GM18858 (cell line): ENCODE measurements at regions not wholly inside any gene's neighbourhood (a gene's known extent, or its start where the extent isn't known, plus 50 kb on each side); places are given as distances from the start of the nearest gene placed in this dataset.

Experiments
- ATAC-seq: cut with Tn5 transposase; IDR thresholded peaks from one replicate; pipeline ENCODE4 v1.9.1; 2021; ENCODE audit not compliant: unreplicated experiment

GRCh38 chr16:80489173-80489572, 51.6 kb upstream of the DYNLRB2 start:
- no peak for ATAC-seq

DNA sequence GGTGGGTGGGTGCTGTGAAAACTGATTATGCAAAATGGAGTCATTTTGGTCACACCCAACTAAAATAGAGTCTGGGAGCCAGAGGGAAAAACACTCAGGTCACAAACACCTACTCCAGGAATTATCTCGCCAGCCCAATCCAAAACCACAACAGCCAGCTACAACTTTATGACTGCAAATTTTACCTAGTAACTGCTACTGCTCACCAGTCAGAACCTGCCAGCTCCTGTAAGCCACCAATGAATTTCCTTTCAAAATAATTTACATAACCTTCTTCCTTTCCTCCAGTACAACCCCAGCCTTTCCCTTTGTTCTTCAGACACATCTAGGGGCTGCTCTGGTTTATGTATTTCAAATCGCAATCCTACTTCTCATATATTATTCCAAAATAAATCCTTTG, 52.6 kb upstream of the DYNLRB2 start:
- no peak for ATAC-seq

GRCh38 chr16:80480664-80481063, 60.1 kb upstream of the DYNLRB2 start:
- peak; percentile 79 for ATAC-seq

DNA sequence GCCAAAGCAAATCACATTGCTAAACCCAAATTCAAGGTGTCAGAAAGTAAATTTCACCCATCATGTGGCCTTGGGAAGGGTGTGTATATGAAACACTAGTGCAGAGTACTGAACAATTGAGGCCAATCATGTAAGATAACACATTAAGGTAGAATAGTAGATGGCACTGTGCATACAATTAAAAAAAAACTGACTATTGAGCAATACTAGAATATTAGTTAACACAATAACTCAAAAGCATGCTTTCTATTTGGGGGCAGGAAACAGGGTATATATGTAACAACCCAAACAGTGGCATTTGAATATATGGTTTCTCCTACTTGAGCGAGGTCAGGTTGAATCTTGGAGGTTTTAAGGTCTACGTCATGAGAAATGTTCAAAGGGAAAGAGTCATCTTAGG, 63.0 kb upstream of the DYNLRB2 start:
- no peak for ATAC-seq

DNA sequence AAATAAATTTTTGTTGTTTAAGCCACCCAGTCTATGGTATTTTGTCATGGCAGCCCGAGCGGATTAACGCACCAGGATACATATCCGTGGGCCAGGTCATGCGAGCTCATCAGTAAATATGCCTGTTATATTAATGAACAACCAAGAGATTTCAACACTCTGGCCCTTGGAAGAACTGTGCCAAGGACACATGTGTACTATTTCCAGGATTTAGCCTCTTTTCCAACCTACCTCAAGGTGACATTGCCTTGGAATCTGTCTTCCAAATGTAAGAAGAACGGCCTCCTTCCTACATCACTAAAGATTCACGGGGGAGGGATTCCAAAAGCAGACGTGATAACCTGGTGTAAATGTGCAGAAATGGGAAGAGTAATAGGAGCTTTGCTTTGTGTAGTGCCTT, 72.8 kb upstream of the DYNLRB2 start:
- ATAC-seq: no peak

DNA sequence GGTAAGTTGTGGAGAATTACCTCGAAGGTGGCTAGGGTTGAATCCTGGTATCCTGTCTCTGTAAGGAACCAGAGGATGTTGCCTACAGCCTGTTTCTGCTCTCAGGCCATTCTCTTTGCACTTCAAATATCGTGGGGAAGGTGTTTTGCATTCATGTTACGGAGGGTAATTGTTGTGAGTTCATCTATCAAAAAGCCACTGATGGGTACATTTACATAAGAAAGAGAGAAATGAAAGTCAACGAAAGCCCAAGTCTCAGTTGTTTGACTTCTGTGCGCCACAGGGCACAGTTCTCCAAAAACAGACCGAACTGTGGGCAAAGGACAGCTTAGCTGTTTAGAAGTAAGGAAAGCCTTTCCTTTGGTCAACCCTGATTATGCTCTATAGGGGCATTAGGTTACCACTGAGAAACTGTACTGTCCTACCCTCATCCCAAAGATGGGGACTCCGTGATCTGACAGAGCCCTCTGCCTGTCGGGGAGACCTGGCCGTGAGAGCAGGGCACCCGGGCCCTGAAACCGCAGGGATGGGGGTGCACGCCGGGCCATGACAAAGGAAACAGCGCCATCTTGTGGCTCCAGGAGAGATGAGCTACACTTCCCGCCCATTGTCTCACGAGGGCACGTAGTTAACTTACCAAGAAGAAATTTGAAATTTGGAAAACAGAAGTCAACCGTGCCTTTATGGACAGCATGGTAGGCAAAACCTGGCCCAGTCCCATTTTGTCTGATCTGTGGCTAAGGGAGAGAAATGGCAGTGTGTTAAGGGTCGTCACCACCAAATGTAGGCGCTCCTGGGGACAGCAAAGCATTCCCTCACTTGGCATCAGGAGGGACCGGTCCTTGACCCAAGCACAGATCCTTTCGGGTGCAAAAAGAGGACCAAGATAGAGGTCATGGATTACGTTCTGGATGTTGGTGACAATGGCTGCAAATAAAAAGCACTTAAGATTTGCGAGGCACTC, 74.5 kb upstream of the DYNLRB2 start:
- ATAC-seq: no peak

GRCh38 chr16:80463751-80464495, 76.9 kb upstream of the DYNLRB2 start:
- ATAC-seq: no peak

DNA sequence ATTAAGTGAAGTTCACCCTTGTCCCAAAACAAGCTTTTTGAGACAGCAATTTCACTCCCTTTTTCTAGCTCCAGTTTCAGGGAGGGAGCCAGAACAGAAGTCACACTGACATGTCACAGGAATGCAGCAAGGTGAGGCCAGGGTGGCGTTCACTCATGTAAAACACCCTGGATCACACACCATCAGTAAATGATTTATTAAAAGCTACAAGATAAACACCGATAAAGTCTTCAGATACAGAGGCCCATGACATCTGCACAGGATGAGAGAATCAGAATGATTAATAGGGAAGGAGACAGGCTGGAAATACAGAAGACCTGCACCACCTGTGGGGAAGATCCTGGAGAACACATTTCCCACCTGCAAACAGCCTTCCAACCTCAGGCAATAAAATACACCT, 77.5 kb upstream of the DYNLRB2 start:
- ATAC-seq: no peak

DNA sequence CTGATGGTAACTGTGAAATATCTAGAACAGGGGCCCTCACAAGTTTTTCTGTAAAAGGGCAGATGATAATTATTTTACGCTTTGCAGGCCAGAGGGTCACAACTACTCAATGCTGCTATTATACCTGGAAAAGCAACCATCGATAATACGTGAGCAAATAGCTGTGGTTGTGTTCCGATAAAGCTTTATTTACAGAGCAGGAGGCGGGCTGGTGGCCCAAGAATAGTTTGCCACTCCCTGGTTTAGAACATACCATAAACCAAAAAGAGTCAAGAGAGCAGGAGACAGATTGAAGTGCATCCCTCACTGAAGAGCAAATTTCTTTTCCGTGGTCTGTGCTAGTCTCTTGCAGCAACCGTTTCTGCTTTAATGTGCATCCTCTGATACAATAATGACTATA, 77.9 kb upstream of the DYNLRB2 start:
- no peak for ATAC-seq

DNA sequence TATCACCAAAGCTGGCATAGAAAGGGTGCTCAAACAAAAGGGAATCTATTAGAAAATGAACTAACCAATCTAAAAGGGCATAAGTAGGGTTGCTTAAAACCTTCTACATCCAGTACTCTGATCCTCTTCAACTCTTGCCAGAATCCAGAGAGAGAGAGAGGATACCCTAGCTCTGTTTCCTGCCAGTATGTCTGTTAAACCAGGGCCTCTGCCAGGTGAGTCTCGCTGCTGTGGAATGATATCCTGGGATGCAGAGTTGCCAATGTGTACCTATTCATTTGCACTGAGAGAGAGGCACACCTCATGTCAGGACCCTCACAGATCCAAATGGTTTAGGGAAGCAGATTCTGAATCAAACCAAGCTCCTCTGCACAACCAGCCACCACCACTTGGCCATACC, 79.8 kb upstream of the DYNLRB2 start:
- no peak for ATAC-seq

DNA sequence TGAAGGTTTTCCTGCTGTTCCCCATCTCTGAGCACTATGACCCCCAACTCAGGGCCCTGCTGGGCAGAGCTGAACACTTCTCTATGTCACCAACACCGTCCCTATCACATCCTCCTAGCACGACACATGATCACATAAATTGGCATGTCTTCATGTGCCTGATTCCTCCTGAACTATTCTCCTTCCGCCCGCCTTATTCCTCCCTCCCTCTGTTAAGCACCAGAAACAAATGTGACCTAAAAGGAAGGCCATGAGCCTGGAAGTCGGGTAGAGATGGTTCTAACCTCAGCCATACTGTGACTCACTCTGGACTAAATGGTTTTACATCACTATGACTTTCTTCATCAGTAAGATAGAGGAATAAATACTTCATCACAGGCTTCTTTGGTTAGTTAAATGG, 80.8 kb upstream of the DYNLRB2 start:
- no peak for ATAC-seq

DNA sequence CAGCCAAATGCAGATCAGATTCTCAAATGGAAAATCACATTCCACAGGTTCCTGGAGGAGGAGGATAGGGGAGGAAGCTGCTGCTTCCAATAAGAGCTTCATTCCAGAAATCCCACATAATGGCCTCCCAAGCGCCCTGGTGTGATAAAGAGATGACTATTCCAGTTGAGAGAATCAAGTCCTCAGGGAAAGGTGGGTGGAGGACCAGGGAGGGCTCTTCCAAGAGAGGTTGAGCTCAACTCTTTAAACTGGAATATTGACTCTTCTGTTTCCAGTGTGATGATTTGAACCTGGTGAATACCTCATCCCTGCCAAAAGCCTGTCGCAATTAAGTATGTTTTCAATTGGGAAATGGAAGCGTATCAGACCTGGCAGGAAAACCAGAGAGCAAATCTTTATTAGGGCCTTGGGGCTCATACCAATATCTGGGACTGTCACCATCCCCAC, 81.4 kb upstream of the DYNLRB2 start:
- ATAC-seq: no peak

DNA sequence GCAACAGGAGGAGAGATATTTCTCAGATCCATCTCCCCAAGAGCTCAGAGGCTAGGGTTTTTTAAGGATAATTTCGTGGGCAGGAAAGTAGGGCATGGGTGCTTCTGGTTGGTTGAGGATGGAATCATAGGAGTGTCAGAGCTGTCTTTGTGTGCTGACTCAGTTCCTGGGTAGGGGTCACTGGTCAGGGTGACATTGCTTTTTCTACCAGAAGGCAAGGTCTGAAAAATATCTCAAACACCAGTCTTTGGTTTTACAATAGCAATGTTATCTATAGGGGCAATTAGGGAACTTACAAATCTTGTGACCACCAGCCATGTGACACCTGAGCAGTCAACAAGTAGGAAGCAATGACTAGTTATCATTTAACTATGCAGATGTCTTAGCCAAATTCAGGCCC, 82.9 kb upstream of the DYNLRB2 start:
- no peak for ATAC-seq

GRCh38 chr16:80454802-80455201, 86.0 kb upstream of the DYNLRB2 start:
- no peak for ATAC-seq

- ATAC-seq: no peak
Observed at GRCh38 chr16:80449392-80449791, 91.4 kb upstream of the DYNLRB2 start.

- ATAC-seq: no peak
Observed at GRCh38 chr16:80447241-80447640, 93.6 kb upstream of the DYNLRB2 start.

- no peak for ATAC-seq
Observed at GRCh38 chr16:80442779-80443178, 98.0 kb upstream of the DYNLRB2 start.

DNA sequence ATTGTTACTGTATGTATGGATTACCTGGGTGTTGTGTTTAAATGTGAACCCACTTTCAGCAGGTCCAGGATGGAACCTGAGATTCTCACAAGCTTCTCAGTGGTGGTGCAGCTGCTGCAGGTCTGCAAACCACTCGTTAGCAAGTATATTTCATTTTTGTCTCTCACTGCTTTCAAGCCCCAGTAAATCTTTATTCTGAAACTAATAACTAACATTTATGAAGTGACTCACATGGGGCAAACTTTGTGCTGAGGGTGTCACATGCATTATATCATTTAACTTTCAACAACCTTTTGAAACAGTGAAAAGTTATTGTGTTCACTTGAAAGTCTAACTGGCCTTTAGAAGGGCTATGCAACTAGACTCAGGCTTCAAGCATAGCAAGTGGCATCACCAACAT, 98.9 kb upstream of the DYNLRB2 start:
- ATAC-seq: no peak

- no peak for ATAC-seq
Observed at GRCh38 chr16:80440667-80441066, 100.1 kb upstream of the DYNLRB2 start.

DNA sequence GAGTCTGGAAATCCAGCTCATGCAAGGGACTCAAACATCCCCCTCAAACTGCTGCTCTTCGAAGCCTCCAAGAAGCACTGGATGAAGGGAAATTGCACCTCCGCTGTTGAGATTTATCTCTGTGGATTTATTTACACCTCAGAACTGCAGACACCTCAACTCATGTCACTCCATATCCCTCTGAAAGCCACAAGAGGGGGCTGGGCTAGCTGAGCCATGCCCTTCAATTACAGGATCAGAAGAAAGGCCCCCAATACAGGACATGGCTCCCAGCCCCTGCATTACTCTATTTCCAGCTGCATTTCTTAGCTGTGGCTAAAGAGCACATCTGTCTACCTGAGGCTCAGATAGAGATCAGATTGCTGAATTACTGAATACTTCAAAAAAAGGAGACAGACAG, 103.1 kb upstream of the DYNLRB2 start:
- no peak for ATAC-seq

DNA sequence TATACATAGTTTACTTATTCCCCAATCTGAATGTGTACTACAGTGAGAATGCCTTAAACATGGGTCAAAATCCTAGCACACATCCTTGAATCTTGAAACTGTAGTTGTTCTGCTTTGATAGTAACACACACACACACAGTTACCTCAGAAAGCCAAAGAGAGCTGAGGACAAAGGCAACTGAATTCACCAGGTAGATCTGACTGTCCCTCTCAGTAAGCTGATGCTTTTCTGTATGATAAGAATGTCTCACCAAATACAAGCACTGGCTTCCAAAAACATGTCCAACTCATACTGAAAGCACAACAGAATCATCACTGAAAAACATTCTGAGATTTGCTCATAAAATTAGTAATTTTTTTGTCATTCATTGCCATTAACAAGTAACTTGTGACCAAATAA, 104.3 kb upstream of the DYNLRB2 start:
- no peak for ATAC-seq

DNA sequence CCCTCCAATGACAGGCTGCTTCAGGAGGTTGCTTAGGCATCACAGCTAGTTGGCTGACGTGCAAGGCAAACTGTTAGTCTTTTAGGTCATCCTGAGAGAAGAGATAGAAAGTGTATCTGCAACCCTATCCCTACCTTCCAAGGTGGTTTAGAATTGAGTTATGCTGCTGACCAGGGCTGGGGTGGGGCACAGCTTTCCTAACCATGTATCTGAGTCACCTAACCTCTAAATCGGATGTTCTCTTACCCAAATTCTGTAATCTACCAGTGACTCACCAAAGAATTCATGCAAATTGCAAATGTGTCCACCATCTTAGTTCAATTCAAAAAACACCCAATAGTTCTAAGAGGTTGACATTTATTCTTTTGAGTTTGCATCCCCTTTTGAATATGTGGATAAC, 107.2 kb upstream of the DYNLRB2 start:
- ATAC-seq: no peak
